ENCODE measurements at regions not wholly inside any gene's neighbourhood (a gene's known extent, or its start where the extent isn't known, plus 50 kb on each side); places are given as distances from the start of the nearest gene placed in this dataset.
"Not testable (repeated sequence)": the region's sequence is repeated elsewhere in the genome, so short reads cannot be mapped to it uniquely, and the experiment has no call there.

- DNase-seq (ENCODE audit: low spot score) = no peak
These were observed 255.3 kb upstream of the GJE1 start for GRCh38 chr6:141877275-141877983.

GRCh38 chr6:141874930-141875602 is 257.7 kb upstream of the GJE1 start:
- no peak for DNase-seq (ENCODE audit: low spot score)

DNA sequence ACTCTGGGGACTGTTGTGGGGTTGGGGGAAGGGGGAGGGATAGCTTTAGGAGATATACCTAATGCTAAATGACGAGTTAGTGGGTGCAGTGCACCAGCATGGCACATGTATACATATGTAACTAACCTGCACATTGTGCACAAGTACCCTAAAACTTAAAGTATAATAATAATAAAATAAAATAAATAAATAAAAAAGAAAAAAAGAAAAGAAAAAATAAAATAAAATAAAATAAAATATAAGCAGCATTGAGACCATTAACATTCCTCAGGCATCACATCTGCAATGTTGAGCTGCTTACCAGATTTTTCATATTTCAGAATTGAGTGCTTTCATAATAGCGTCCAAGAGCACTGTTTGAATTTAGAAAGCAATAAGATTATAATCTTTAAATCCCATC is 263.2 kb upstream of the GJE1 start:
- DNase-seq (ENCODE audit: low spot score) = not testable (repeated sequence)

GRCh38 chr6:141867767-141868166 is 265.0 kb upstream of the GJE1 start:
- no peak for DNase-seq (ENCODE audit: low spot score)

- DNase-seq (ENCODE audit: low spot score) = peak; percentile 78
These were observed 265.8 kb upstream of the GJE1 start for GRCh38 chr6:141866731-141867497.

- peak; percentile 3 for DNase-seq (ENCODE audit: low spot score)
These were observed 281.7 kb upstream of the GJE1 start for GRCh38 chr6:141851063-141851462.

DNA sequence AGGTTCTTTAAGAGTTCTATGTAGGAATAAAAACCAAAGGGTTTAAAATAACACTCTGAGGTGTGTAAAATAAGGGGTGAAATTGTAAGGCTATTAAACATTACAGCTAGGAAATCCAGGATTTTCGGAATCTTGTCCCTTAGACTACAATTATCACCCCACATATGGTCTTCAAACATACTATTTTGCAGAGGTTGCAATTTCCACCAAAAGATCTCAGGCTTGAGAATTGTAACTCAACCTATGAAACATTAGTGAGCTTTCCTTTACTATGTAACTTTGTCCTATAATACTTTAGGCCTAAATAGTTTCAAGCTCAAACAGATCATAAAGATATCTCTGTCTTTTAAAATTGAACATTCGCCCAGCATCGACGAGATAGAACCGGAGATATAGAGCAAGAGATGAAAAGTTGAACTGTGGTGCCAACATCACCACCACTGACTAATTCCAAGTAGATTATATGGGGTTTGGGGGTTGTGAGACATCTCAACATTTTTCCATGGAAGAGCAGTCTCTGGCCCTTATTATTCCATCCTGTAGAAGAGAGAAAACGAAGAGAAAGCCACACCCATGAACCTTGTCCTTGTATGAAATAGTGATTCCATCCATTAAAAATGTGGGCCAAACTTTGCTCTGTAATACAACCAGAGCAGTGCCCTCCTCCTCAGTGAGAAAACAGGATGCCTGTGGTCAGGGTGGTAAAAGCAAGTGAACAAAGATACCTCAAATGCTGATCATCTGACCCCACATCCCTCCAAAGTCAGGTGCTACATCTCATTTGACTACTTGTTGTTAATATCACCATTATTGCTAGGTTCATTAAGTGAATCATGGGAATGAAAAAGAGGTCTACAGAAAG is 284.5 kb upstream of the GJE1 start:
- no peak for DNase-seq (ENCODE audit: low spot score)

GRCh38 chr6:141846639-141847038 is 286.1 kb upstream of the GJE1 start:
- no peak for DNase-seq (ENCODE audit: low spot score)

GRCh38 chr6:141843178-141843834 is 289.4 kb upstream of the GJE1 start:
- DNase-seq (ENCODE audit: low spot score) = no peak

GRCh38 chr6:141833001-141833655 is 299.6 kb upstream of the GJE1 start:
- no peak for DNase-seq (ENCODE audit: low spot score)

DNA sequence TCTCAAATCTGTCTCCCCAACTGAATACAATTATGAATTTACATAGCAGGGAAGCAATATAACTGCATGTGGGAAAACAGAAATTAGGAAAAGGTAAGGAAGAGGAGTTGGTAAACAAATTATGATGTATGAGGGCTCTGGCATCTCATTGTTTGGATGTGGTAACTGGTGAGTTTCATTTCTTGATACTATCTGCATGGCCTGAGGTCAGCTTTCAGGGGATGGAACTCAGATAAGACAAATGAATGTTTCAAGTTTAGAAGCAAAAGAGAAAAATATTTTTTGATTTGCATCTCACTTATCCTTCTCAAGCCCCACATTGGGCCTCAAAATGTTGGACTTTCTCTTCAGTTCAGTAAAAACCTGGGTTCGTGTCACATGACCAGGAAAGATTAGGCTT is 302.2 kb upstream of the GJE1 start:
- no peak for DNase-seq (ENCODE audit: low spot score)

DNA sequence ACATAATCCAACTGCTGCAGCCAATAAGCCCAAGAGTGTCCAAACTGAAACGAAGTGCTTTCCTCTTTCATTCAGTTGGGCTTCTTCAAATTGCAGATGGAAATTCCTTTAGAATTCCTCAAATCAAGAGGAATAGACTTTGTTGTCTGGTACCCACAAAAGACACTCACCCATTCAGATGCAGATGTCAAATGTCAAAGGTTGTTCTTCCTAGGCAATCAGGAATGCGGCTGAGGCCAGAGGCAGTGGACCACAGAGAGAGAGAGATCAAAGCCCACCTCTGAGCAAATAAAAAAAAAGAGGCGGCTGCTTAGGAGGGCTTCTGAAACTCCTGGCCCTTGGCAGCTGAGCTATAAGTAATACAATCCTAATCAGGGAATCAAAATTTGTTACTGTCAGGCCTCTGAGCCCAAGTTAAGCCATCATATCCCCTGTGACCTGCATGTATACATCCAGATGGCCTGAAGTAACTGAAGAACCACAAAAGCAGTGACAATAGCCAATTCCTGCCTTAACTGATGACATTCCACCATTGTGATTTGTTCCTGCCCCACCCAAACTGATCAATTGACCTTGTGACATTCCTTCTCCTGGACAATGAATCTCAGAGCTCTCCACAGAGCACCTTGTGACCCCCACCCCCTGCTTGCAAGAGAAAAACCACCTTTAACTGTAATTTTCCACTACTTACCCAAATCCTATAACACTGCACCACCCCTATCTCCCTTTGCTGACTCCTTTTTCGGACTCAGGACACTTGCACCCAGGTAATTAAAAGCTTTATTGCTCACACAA is 303.0 kb upstream of the GJE1 start:
- no peak for DNase-seq (ENCODE audit: low spot score)

GRCh38 chr6:141824350-141824749 is 308.4 kb upstream of the GJE1 start:
- DNase-seq (ENCODE audit: low spot score) = no peak

- DNase-seq (ENCODE audit: low spot score) = not testable (repeated sequence)
These were observed 317.7 kb upstream of the GJE1 start for GRCh38 chr6:141815039-141815438.

- no peak for DNase-seq (ENCODE audit: low spot score)
These were observed 322.8 kb upstream of the GJE1 start for GRCh38 chr6:141809901-141810300.

- DNase-seq (ENCODE audit: low spot score) = no peak
These were observed 324.1 kb upstream of the GJE1 start for GRCh38 chr6:141808662-141809061.

DNA sequence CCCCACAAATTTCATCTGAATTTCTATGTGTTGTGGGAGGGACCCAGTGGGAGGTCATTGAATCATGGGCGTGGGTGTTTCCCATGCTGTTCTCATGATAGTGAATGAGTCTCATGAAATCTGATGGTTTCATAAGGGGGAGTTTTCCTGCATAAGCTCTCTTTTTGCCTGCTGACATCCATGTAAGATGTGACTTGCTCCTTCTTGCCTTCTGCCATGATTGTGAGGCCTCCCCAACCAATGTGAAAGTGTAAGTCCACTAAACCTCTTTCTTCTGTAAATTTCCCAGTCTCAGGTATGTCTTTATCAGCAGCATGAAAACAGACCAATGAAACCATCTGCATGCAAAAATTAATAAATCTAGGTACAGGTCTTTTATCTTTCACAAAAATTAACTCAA is 331.8 kb upstream of the GJE1 start:
- not testable (repeated sequence) for DNase-seq (ENCODE audit: low spot score)

GRCh38 chr6:141790921-141791320 is 341.8 kb upstream of the GJE1 start:
- DNase-seq (ENCODE audit: low spot score) = no peak

- no peak for DNase-seq (ENCODE audit: low spot score)
These were observed 344.6 kb upstream of the GJE1 start for GRCh38 chr6:141788096-141788495.

DNA sequence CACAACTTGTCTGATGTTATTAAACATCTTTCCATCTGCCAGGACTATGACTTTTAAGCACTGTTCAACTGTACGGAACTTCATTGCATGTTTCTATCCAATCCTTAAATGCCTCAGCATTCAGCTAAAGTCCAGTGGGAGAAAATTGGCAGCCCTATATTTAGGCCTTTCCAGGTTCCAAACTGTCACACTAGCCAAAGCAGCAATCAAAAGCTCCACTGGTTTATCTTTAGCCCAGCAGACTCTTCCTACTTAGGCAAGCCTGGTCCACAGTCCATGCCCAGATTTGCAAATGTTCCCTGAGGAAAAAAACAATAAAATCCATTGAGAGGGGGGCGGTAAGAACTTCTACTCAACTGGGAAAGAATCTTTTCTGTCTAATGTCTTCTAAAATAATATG is 349.1 kb upstream of the GJE1 start:
- no peak for DNase-seq (ENCODE audit: low spot score)

Data from umbilical cord (tissue), 1 donor.